GM12865 (cell line): ENCODE measurements at regions not wholly inside any gene's neighbourhood (a gene's known extent, or its start where the extent isn't known, plus 50 kb on each side); places are given as distances from the start of the nearest gene placed in this dataset.

ENCODE experiments used
- DNase-seq: peaks from one replicate; pipeline ENCODE4 v3.0.0; 2010; ENCODE audit warnings: low read depth
- H3K4me3 ChIP-seq: 2 replicates; pipeline ENCODE4 v1.5.1; 2011; ENCODE audit warnings: mild to moderate bottlenecking, low read depth, low read length, control low read depth
- TF ChIP-seq, protein P1 (sequence below): IDR thresholded peaks from 2 replicates; pipeline ENCODE4 v1.5.1; 2011; ENCODE audit warnings: low read length, control low read depth, low read depth, inconsistent platforms; ENCODE audit not compliant: insufficient read depth; ENCODE audit errors: missing control alignments

DNA sequence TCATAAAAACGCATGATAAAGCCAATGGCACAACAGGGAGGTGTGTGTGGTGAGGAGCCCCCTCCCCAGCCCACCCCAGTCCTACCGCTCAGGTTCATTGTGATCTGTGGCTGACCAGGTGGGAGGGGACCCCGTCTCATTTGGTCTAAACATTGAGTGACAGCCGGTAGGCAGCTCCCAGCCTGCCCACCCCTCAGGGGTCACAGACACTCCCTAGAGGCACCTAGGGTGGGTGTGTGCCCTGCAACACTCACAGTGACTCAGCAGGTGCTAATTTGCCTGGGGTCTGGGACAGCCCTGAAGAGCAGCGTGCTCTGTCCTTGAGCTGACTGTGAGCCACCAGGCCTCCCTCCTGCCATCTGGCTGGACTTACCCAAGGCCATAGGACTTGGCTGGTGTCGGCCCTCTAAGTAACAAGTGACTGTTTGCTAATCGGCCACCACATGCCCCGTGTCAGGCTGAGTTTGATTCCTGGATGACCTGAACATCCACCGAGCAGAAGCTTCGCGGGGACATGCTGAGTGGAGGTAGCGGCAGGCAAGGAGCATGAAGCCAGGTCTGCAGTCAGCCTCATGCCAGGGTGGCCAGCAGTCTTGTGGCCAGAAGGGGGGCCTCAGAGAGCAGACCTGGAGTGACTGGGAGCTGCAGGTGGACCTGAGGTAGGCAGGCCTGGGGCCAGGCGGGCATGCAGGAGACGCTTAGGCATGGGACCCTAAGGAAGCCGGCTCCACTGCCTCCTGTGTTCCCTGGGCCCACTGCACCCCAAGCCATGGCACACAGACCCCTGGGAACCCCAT, 282.3 kb upstream of the SHH start:
- no peak for DNase-seq
- no peak overlapping the region for H3K4me3 ChIP-seq
- TF ChIP-seq, protein P1, sequence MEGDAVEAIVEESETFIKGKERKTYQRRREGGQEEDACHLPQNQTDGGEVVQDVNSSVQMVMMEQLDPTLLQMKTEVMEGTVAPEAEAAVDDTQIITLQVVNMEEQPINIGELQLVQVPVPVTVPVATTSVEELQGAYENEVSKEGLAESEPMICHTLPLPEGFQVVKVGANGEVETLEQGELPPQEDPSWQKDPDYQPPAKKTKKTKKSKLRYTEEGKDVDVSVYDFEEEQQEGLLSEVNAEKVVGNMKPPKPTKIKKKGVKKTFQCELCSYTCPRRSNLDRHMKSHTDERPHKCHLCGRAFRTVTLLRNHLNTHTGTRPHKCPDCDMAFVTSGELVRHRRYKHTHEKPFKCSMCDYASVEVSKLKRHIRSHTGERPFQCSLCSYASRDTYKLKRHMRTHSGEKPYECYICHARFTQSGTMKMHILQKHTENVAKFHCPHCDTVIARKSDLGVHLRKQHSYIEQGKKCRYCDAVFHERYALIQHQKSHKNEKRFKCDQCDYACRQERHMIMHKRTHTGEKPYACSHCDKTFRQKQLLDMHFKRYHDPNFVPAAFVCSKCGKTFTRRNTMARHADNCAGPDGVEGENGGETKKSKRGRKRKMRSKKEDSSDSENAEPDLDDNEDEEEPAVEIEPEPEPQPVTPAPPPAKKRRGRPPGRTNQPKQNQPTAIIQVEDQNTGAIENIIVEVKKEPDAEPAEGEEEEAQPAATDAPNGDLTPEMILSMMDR: no peak

DNA sequence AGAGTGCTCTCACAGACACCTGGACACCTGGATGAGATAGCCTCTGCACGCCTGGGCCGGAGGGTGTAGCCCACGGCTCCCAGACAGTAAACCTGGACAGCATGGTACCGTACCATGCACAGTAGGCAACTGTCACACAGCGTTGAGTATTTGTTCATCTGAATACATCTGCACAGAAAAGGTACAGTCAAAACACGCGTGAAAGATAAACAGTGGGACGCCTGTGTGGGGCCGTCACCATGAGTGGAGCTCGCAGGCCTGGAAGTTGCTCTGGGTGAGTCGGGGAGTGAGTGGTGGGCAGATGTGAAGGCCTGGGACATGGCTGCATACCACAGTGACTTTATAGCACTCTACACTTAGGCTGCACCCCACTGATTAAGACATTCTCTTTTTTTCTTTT, 280.0 kb upstream of the SHH start:
- DNase-seq: no peak
- TF ChIP-seq, protein P1: no peak
- no peak overlapping the region for H3K4me3 ChIP-seq

DNA sequence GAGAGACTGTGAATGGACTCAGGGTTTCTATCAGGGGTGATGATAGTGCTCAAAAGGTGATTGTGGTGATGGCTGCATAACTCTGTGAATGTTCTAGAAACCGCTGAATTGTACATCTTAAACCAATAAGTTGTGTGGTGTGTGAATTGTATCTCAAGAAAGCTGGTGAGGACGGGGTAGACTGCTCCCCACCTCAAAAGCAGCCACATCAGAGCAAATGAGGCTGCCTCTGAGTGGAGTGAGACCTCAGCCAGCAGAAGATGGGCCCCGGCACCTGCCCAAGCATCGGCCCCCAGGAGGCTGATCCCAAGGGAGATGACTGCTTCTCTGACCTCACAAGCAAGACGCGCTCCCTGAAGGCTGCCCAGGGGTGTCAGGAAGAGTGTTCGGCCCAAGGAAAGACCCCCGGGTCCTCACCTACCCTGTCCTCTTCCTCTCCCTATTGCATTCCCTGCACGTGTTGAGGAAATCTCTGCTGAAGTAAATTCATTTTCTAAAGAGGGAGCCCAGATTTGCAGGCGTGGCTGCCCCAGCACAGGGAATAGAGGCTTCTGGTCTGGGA, 279.3 kb upstream of the SHH start:
- no peak overlapping the region for H3K4me3 ChIP-seq
- TF ChIP-seq, protein P1: no peak
- DNase-seq: no peak

DNA sequence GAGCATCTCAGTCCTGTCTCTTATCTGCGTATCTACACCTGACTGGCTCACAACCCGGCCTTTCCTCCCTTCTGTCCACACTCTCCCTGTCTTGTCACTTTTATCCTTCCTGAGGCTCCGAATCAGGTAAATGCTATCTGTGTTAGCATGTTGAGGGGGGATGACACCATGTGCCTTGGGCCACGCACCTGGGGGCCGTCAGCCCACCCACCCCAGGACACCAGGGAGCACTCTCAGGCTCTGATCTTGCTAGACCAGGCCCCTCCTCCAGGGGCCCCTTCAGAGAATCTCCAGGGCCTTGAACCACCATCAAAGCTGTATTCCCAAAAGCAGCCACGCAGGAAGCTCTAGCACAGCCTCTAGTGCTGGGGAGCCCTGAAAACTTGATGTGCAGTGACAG, 278.7 kb upstream of the SHH start:
- no peak for DNase-seq
- TF ChIP-seq, protein P1: no peak
- H3K4me3 ChIP-seq: no peak overlapping the region

DNA sequence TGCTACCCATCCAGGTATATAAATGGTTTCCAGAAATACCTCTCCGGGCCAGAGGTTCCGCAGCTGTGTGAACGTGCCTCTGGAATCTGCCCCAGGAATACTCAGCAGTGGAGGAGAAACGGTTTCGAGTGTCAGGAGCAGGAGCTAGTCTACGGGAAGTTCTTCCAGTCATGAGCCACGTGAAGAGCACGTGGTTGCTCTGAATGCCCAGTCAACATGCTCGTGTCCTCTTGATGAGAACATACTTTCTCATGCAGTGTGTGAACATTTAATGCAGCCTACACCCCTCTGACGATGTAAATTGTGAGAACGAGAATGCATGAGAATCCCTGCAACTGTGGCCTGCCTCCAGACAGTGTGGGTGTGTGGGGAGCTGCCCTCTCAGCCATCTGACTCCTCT, 277.0 kb upstream of the SHH start:
- DNase-seq: no peak
- H3K4me3 ChIP-seq: no peak overlapping the region
- TF ChIP-seq, protein P1: no peak

DNA sequence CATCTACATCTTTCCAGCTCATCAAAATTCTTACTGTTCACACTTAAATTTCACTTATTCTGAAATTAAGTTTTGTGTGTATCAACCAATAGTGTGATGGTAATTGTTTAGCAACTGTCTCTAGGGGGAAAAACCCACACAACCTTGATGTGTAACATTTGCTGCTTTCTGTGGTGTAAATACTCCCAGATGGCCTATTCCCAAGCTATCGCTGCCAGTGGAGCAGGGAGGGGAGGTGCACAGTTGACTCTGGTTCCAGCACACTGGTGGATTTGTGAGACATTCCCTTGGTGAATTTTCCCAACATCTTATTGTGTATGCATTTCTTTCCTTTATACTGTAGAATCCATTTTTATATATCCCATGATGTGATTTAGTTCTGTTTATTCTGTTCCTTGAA, 275.9 kb upstream of the SHH start:
- no peak for DNase-seq
- H3K4me3 ChIP-seq: no peak overlapping the region
- TF ChIP-seq, protein P1: no peak
